ENCODE measurements at regions not wholly inside any gene's neighbourhood (a gene's known extent, or its start where the extent isn't known, plus 50 kb on each side); places are given as distances from the start of the nearest gene placed in this dataset.

DNA sequence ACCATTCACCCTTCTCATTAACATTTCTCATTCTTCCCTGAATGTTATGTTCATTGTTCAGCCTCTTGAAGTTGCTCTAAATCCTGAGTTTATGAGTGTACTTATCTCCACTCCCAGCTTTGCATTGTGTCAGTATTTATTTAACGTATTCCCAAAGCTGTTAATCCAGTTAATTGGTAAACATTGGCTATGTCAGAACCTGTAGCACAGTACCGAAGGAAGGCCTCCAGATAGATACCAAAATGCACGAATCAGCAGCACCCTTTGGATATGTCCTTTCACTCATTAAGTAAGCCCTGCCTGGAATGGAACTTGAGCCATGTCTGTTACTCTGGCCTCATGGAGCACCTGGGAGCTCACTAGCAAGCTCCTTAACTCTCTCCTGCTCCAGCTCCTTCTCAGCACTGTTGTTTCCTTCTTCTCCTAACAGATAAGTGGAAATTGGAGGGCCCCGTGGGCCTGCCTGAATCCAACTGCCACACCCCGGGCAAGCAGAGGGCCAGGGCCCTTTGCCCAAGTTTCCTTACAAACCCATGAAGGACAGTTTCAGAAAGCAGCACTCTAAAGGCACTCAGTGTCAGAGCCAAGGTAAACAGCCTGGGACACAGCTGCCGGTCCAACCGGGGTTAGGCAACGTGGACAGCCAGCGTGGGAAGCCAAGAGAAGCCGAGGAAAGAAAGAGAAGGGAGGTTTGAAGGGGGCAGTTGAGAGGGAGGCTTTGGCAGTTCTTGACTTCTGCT, 155.0 kb upstream of the SERP2 start:
- no peak overlapping the region for H3K4me3 ChIP-seq (ENCODE audit: low read length in 2 of 2)
- H3K9me3 ChIP-seq (ENCODE audit: control insufficient read depth in 2 of 2, low read length in 2 of 2), result no peaks in the 10 kb centered on the region
- no peak overlapping the region for H3K9ac ChIP-seq (ENCODE audit: low read depth in 1 of 2, low read length in 2 of 2)
- peaks cover 5 to 16% of the 10 kb centered on the region in 2 donors for H3K4me1 ChIP-seq (ENCODE audit: control insufficient read depth in 2 of 2, insufficient read depth in 2 of 2, low read length in 2 of 2)
- peak overlapping the region; percentile 10 to 22 for H3K27ac ChIP-seq (ENCODE audit: low read depth in 2 of 2, low read length in 2 of 2)
- H3K36me3 ChIP-seq (ENCODE audit: control insufficient read depth in 2 of 2, insufficient read depth in 2 of 2, low read length in 2 of 2), result no peaks in the 10 kb centered on the region
- no peaks in the 10 kb centered on the region for H3K27me3 ChIP-seq (ENCODE audit: control insufficient read depth in 2 of 2, insufficient read depth in 2 of 2, low read length in 2 of 2)

DNA sequence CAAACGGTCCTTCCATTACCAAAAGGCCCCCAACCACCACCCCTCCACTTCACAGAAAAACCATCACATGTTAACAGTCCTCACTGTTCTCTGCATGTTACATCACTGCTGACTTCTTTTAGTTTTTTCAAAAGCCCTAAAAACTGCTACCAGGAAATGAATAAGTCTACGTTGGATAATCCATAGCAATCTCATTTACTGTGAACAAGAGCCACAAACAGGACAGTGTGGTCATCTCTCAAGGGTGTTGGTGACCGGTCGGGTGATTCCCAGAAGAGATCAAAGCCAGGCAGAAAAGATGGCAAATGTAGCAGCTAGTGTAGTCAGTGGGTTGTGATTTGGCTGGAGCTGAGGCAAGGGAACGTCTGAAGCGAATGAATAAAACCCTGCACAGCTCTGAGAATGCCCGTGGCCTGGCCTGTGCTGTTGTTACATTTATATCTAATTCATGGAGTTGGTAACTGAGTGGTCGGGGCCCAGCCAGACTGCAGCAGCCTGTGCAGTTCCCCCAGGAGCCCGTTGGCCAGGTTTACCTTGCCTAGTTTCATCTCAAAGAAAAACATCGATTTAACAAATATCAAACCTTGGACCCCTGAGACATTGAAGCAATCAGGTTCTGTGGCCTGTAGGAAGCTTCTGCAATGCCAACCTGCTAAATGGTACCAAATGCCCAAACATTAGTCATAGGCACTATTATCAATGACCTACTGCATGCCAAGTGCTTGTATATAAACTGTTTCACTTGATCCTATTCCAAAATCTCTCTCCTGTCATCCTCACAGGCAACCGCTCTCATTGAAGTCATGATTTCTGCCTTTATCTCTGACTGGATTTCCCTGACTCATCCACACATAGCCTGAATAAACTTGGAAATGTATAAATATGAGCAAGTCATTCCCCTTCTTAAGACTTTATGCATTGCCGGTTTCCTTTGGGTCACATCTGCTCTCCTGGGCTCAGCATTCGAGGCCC, 153.8 kb upstream of the SERP2 start:
- H3K27ac ChIP-seq (ENCODE audit: low read depth in 2 of 2, low read length in 2 of 2), result peak overlapping the region in 1 of 2 donors; percentile 9

DNA sequence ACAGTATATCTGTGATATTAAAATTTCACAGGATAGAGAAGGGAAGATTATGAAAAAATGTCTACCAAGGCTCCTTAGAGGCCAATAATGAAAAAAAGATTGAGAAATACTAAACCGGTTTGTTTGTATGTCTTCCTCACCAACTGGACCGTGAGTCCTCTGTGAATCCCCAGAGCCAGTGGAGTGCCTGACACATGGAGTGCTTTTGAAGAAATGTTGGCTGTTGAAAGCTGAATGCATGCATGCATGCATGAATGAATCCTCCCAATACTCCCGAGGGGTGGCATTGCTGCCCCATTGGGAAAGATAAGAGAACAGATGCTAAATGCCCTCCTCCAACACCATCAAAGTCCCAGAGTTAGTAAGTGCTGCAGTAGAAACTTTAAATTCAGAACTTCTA, 152.7 kb upstream of the SERP2 start:
- Histone ChIP-seq H3K36me3 (ENCODE audit: control insufficient read depth in 2 of 2, insufficient read depth in 2 of 2, low read length in 2 of 2) (no peaks in the 10 kb centered on the region), H3K4me3 (ENCODE audit: low read length in 2 of 2) (no peak overlapping the region), H3K9me3 (ENCODE audit: control insufficient read depth in 2 of 2, low read length in 2 of 2) (no peaks in the 10 kb centered on the region), H3K27ac (ENCODE audit: low read depth in 2 of 2, low read length in 2 of 2) (no peak overlapping the region), H3K27me3 (ENCODE audit: control insufficient read depth in 2 of 2, insufficient read depth in 2 of 2, low read length in 2 of 2) (no peaks in the 10 kb centered on the region), H3K9ac (ENCODE audit: low read depth in 1 of 2, low read length in 2 of 2) (no peak overlapping the region), H3K4me1 (ENCODE audit: control insufficient read depth in 2 of 2, insufficient read depth in 2 of 2, low read length in 2 of 2) (peaks cover 5 to 20% of the 10 kb centered on the region in 2 donors)

More for the DNA sequence above, 153.8 kb upstream of the SERP2 start:
- no peaks in the 10 kb centered on the region for H3K36me3 ChIP-seq (ENCODE audit: control insufficient read depth in 2 of 2, insufficient read depth in 2 of 2, low read length in 2 of 2)
- H3K4me1 ChIP-seq (ENCODE audit: control insufficient read depth in 2 of 2, insufficient read depth in 2 of 2, low read length in 2 of 2), result peaks cover 5 to 20% of the 10 kb centered on the region in 2 donors
- no peaks in the 10 kb centered on the region for H3K9me3 ChIP-seq (ENCODE audit: control insufficient read depth in 2 of 2, low read length in 2 of 2)
- no peak overlapping the region for H3K9ac ChIP-seq (ENCODE audit: low read depth in 1 of 2, low read length in 2 of 2)
- no peaks in the 10 kb centered on the region for H3K27me3 ChIP-seq (ENCODE audit: control insufficient read depth in 2 of 2, insufficient read depth in 2 of 2, low read length in 2 of 2)
- no peak overlapping the region for H3K4me3 ChIP-seq (ENCODE audit: low read length in 2 of 2)

DNA sequence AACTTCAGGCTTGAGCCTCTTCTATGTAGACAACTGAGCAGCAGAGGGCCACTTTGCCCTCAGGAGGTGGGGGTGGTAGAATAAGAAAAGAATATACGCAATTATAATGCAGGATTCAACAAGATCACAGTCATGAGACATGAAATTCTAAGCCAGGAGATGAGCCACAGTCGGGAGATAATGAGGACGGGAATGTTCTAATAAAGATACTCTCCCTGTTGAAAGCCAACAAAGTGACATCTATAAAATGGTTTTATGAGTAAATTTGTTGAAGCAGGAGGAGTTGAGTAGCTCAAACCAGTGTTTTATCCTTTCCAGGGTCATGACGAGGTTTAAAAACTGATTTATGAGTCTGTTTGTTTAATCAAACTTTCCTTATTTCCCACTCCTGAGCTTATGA, 152.0 kb upstream of the SERP2 start:
- H3K4me1 ChIP-seq (ENCODE audit: control insufficient read depth in 2 of 2, insufficient read depth in 2 of 2, low read length in 2 of 2), result peaks cover 5 to 20% of the 10 kb centered on the region in 2 donors
- H3K9ac ChIP-seq (ENCODE audit: low read depth in 1 of 2, low read length in 2 of 2), result no peak overlapping the region
- H3K27ac ChIP-seq (ENCODE audit: low read depth in 2 of 2, low read length in 2 of 2), result no peak overlapping the region
- H3K4me3 ChIP-seq (ENCODE audit: low read length in 2 of 2), result no peak overlapping the region
- H3K27me3 ChIP-seq (ENCODE audit: control insufficient read depth in 2 of 2, insufficient read depth in 2 of 2, low read length in 2 of 2), result no peaks in the 10 kb centered on the region
- H3K36me3 ChIP-seq (ENCODE audit: control insufficient read depth in 2 of 2, insufficient read depth in 2 of 2, low read length in 2 of 2), result no peaks in the 10 kb centered on the region
- no peaks in the 10 kb centered on the region for H3K9me3 ChIP-seq (ENCODE audit: control insufficient read depth in 2 of 2, low read length in 2 of 2)

DNA sequence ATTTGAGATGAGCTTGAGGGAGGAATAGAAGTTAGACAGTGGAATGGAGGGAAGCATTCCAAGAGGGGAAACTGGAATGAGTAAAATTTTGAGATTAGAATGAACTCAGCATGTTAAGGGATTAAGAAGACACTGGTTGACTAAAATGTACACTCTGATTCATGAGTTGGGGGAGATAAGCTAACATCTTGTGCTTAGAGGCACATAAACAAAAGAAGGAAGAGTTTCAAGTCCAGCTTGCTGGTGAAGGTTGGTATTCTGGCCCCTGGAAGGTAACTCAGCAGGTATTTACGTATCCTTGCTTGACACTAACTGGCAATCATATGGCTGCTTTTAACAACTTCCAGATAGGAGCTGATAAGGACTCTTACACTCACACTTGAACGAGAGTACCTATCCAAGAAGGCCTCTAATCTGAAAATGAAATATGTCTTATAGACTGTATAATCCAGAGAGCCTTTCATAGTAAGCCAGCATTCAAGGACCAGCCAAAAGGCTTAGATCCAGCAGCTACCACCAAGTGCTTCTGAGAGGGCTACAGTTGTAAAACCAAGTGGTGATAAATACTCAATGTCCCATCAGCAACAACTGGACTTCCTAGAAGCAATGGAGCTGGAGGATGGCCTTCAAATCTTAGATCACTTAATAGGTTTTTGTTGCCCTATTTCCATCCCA, 149.7 kb upstream of the SERP2 start:
- Histone ChIP-seq H3K9ac (ENCODE audit: low read depth in 1 of 2, low read length in 2 of 2) (no peak overlapping the region), H3K27ac (ENCODE audit: low read depth in 2 of 2, low read length in 2 of 2) (peak overlapping the region; percentile 49 to 73), H3K4me3 (ENCODE audit: low read length in 2 of 2) (no peak overlapping the region), H3K4me1 (ENCODE audit: control insufficient read depth in 2 of 2, insufficient read depth in 2 of 2, low read length in 2 of 2) (peaks cover 0 to 8% of the 10 kb centered on the region in 2 donors), H3K27me3 (ENCODE audit: control insufficient read depth in 2 of 2, insufficient read depth in 2 of 2, low read length in 2 of 2) (no peaks in the 10 kb centered on the region), H3K9me3 (ENCODE audit: control insufficient read depth in 2 of 2, low read length in 2 of 2) (no peaks in the 10 kb centered on the region), H3K36me3 (ENCODE audit: control insufficient read depth in 2 of 2, insufficient read depth in 2 of 2, low read length in 2 of 2) (no peaks in the 10 kb centered on the region)

DNA sequence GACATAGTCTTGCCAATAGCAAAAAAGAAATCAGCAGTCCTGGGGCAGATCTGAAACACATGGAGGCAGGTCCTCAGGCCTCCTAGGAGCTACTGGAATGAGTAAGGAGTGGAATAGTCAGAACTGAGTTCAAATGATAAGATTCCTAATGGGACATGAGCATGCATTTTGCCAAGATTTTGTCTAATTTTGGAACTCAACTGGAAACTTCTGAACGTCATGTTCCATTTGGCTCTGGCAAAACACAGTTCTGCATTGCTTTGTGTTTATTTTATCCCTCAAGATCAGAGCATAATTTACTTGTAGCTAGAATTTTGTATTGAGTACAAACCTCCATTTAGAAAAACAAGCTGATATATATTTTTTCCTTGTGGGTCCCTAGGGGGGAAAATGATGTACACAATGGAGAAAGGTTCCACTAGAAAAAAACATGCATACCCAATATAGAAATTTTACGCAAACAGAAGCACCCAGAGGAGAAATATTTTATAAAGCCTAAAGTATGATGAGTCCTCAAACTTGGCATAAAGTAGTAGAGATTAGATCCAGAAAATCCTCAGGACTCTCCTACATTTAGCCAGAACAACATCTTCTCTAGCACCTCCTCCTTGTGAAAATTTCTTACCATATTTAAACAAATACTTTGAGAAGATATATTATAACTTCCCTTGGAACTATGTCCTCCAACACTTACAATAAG, 149.0 kb upstream of the SERP2 start:
- H3K36me3 ChIP-seq (ENCODE audit: control insufficient read depth in 2 of 2, insufficient read depth in 2 of 2, low read length in 2 of 2), result no peaks in the 10 kb centered on the region
- H3K27me3 ChIP-seq (ENCODE audit: control insufficient read depth in 2 of 2, insufficient read depth in 2 of 2, low read length in 2 of 2), result no peaks in the 10 kb centered on the region
- H3K4me3 ChIP-seq (ENCODE audit: low read length in 2 of 2), result no peak overlapping the region
- H3K9ac ChIP-seq (ENCODE audit: low read depth in 1 of 2, low read length in 2 of 2), result no peak overlapping the region
- H3K27ac ChIP-seq (ENCODE audit: low read depth in 2 of 2, low read length in 2 of 2), result peak overlapping the region; percentile 49 to 73
- no peaks in the 10 kb centered on the region for H3K9me3 ChIP-seq (ENCODE audit: control insufficient read depth in 2 of 2, low read length in 2 of 2)
- H3K4me1 ChIP-seq (ENCODE audit: control insufficient read depth in 2 of 2, insufficient read depth in 2 of 2, low read length in 2 of 2), result peaks cover 0 to 4% of the 10 kb centered on the region in 2 donors

DNA sequence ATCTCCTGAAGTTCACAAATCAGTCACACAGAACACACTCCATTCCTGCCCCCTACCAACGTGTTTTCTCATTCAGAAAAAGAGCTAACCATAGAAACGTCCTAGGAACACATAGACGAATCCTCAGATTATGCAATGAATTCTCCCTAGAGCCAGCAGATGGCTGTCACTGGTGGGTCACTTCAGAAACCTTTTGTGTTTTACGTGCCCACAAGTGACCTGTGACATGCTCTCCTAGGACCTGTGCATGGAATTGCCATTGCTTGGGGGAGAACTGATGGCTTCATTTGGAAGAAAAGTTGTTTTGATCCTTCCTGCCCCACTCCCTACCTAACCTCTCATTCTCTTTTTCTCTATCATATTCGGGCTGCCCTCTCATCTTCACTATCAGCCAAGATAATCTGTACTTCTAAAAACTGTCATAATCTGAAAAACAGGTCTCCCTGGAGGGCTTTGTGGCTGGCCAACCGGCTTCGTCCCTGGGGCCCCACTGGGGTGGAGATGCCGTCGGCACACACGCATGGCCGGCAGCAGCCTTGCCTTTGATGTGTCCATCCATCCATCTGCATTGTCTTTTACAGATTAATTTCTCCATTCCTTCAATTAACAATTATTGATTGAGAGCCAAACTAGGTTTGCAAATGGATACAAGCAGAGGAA, 144.1 kb upstream of the SERP2 start:
- H3K36me3 ChIP-seq (ENCODE audit: control insufficient read depth in 2 of 2, insufficient read depth in 2 of 2, low read length in 2 of 2), result no peaks in the 10 kb centered on the region
- no peaks in the 10 kb centered on the region for H3K9me3 ChIP-seq (ENCODE audit: control insufficient read depth in 2 of 2, low read length in 2 of 2)
- no peaks in the 10 kb centered on the region for H3K27me3 ChIP-seq (ENCODE audit: control insufficient read depth in 2 of 2, insufficient read depth in 2 of 2, low read length in 2 of 2)
- H3K9ac ChIP-seq (ENCODE audit: low read depth in 1 of 2, low read length in 2 of 2), result no peak overlapping the region
- no peak overlapping the region for H3K4me3 ChIP-seq (ENCODE audit: low read length in 2 of 2)
- H3K4me1 ChIP-seq (ENCODE audit: control insufficient read depth in 2 of 2, insufficient read depth in 2 of 2, low read length in 2 of 2), result peaks cover 7 to 11% of the 10 kb centered on the region in 2 donors
- no peak overlapping the region for H3K27ac ChIP-seq (ENCODE audit: low read depth in 2 of 2, low read length in 2 of 2)

DNA sequence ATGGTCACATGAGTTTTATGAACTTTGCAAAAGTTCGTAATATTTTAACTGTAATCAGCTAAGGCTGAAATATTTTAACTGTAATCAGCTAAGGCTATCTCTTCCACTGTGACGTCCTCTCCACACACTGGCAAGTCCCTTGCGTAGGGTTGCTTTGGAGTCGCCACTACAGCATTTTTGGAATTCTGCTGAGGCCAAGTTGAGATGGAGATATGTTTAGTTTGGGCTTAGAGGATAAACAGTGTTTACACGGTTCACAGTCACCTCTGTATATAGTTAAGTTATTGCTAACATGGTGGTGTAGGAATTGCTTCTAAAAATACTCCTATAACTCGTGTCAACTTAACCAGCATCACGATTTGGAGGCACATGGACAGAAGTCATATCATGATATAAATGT, 143.6 kb upstream of the SERP2 start:
- Histone ChIP-seq H3K4me3 (ENCODE audit: low read length in 2 of 2) (no peak overlapping the region), H3K36me3 (ENCODE audit: control insufficient read depth in 2 of 2, insufficient read depth in 2 of 2, low read length in 2 of 2) (no peaks in the 10 kb centered on the region), H3K27ac (ENCODE audit: low read depth in 2 of 2, low read length in 2 of 2) (no peak overlapping the region), H3K9ac (ENCODE audit: low read depth in 1 of 2, low read length in 2 of 2) (no peak overlapping the region), H3K27me3 (ENCODE audit: control insufficient read depth in 2 of 2, insufficient read depth in 2 of 2, low read length in 2 of 2) (no peaks in the 10 kb centered on the region), H3K4me1 (ENCODE audit: control insufficient read depth in 2 of 2, insufficient read depth in 2 of 2, low read length in 2 of 2) (peaks cover 7 to 11% of the 10 kb centered on the region in 2 donors), H3K9me3 (ENCODE audit: control insufficient read depth in 2 of 2, low read length in 2 of 2) (no peaks in the 10 kb centered on the region)

DNA sequence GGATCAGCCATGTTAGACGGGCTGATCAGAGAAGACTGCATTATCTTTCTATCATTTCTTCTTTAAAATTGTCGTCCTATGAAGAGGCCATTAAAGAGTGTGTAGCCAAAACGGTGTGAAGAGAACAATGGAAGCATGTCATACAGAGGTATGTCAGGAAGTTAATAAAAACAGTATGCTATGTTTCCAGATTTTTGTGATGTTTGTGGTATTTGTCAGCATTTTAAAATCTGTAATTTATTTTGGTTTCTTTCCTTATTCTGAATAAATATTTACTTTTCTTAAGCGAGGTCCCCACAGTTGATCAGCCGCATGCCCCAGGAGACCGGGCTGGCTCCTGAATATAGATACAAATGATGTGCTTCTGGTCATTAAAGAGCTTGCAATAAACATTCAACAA, 142.9 kb upstream of the SERP2 start:
- no peak overlapping the region for H3K27ac ChIP-seq (ENCODE audit: low read depth in 2 of 2, low read length in 2 of 2)
- peaks cover 7 to 11% of the 10 kb centered on the region in 2 donors for H3K4me1 ChIP-seq (ENCODE audit: control insufficient read depth in 2 of 2, insufficient read depth in 2 of 2, low read length in 2 of 2)
- no peak overlapping the region for H3K4me3 ChIP-seq (ENCODE audit: low read length in 2 of 2)
- H3K9me3 ChIP-seq (ENCODE audit: control insufficient read depth in 2 of 2, low read length in 2 of 2), result no peaks in the 10 kb centered on the region
- no peak overlapping the region for H3K9ac ChIP-seq (ENCODE audit: low read depth in 1 of 2, low read length in 2 of 2)
- no peaks in the 10 kb centered on the region for H3K27me3 ChIP-seq (ENCODE audit: control insufficient read depth in 2 of 2, insufficient read depth in 2 of 2, low read length in 2 of 2)
- no peaks in the 10 kb centered on the region for H3K36me3 ChIP-seq (ENCODE audit: control insufficient read depth in 2 of 2, insufficient read depth in 2 of 2, low read length in 2 of 2)
